Hematopoietic multipotent progenitor cell treated with erythropoietin and hydrocortisone succinate and interleukin-3 and kit ligand, for 4 days (in vitro differentiated cells): ENCODE measurements at regions not wholly inside any gene's neighbourhood (a gene's known extent, or its start where the extent isn't known, plus 50 kb on each side); places are given as distances from the start of the nearest gene placed in this dataset.
A peak's percentile ranks its signal among the peaks of the same experiment; 100 is the strongest.
"Not testable (repeated sequence)": the region's sequence is repeated elsewhere in the genome, so short reads cannot be mapped to it uniquely, and the experiment has no call there.

Experiments
- DNase-seq: peaks from one replicate; pipeline ENCODE4 v3.0.0-alpha.2; 2015

DNA sequence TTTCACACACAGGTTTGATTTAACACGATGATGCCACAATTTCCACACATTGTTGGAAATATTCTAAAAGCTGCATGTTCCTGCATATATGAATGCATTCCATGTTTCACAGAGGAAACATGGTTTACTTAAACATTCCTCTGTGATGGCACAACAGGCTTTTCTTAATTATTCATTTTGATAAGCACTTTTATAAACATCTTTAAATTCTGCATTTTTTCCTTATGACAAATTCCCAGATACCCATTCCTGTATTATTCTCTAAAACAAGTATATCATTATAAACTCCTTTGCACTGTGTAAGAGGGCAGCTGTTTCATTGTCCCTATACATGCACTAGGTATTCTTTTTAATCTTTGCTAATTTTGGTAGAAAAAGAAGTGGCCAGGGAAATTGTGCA, 532.3 kb downstream of the SOX6 start:
- DNase-seq = no peak

DNA sequence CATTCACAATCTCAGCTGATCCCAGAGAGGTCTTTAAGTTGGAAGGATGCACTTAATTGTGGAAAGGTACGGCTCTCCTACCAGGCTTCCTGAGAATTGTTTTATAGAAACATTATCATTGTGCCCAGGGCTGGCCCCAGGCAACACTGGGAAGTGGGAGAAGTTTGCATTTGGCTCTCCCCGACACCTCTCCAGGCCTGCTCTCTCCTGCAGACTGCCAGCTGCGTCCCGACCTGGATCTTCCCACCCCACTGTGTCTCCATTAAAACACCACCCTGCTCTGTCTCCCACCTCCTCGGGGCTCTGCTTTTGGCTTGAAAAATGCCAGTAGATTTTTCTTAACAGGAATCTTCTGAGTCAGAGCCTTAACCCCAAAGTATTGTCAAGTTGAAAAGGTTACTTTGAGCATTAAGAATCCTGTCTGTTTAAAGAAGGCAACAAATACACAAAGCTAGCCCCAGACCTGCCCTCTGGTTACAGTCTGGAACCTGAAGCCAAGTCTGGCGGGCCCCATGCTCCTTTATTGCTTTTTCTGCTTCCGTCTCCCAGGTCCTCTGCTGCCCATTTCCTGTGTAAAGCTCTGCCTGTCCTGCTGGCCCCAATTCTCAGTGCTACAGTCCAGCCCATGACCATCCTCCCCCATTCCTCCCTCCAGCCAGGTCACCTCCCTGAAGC, 530.2 kb downstream of the SOX6 start:
- no peak for DNase-seq

GRCh38 chr11:15826826-15827225, 529.5 kb downstream of the SOX6 start:
- peak; percentile 63 for DNase-seq

- no peak for DNase-seq
Observed at GRCh38 chr11:15828215-15828853, 528.0 kb downstream of the SOX6 start.

- peak; percentile 5 for DNase-seq
Observed at GRCh38 chr11:15829312-15829711, 527.0 kb downstream of the SOX6 start.

- no peak for DNase-seq
Observed at GRCh38 chr11:15830741-15831428, 525.5 kb downstream of the SOX6 start.

GRCh38 chr11:15835788-15836411, 520.4 kb downstream of the SOX6 start:
- no peak for DNase-seq

DNA sequence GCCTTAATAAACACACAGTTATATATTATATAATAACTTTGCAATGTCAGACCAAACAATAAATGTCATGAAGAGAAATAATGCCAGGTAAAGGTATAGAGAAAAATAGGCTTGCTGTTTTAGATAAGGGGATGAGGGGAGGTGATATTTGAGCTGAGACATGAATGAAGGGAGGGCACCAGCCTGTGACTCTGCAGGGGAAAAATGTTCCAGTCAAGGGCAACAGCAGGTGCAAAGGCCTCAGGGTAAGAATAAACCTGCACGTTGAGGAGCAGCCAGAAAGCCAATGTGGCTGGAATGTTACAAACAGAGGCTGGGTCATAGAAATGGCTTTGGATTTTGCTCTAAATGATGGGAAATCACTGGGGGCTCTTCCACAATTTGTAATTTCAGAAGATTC, 519.6 kb downstream of the SOX6 start:
- no peak for DNase-seq

DNA sequence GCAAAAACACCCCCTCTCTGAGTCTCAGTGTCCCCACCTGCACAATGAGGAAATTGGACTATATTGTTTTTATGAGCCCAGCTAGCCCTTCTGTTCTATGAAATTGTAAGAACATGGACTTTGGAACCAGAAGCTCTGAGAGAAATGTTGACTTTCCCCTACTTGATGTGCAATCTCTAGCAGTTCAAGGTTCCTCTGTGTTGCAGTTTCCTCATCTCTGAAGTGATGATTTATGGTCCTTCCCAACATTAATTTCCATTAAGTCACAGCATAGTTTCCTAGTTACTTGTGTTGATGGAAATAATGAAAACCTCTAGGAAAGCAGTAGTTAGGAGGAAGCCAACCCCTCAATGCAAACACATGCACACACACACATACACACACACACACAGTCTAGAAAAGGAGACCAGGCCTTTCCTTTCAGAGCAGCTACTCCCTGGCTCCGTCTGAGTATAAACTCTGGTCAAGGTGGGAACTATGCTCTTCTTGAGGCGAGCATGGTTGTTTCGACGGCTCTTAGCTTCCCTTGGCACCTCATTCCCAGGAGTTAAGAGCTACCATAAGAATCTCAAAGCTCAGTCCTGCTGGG, 518.4 kb downstream of the SOX6 start:
- no peak for DNase-seq

DNA sequence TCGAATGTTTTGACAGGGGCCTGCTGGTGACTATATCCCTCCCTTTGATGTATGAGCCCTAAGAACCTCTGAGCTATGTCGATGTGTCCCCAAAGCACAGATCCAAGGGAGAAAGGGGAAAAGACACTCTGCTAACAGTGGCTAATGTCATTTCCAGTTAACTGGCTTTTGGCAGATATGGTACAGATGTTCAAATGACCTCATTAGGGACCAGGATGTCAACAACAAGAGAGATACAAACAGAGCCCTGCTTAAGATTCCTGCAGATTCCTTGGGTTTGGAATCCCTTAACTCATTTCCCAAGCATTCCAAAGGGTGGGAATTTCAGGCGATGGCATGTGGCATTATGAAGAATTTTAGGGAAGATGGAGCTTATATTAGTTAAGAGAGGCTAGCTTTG, 517.3 kb downstream of the SOX6 start:
- no peak for DNase-seq

DNA sequence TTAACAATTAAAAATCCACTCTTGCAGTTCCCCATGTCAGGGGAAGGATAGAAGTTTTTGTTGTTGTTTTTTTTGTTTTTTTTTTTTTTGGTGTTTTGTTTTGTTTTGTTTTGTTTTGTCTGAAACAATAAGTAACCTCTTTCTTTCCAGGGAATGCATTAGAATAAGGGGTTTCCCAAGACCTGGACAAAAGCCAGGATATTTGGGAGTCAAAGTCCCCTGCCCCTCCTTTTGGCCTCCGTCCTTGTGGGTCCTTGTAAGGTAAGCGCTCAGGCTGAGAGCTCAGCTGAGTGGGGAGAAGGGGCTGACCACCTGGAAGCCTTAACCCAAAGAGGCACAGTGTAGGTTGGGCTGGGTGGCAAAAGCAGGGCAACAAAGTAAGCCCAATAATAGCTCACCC, 515.4 kb downstream of the SOX6 start:
- DNase-seq = no peak

DNA sequence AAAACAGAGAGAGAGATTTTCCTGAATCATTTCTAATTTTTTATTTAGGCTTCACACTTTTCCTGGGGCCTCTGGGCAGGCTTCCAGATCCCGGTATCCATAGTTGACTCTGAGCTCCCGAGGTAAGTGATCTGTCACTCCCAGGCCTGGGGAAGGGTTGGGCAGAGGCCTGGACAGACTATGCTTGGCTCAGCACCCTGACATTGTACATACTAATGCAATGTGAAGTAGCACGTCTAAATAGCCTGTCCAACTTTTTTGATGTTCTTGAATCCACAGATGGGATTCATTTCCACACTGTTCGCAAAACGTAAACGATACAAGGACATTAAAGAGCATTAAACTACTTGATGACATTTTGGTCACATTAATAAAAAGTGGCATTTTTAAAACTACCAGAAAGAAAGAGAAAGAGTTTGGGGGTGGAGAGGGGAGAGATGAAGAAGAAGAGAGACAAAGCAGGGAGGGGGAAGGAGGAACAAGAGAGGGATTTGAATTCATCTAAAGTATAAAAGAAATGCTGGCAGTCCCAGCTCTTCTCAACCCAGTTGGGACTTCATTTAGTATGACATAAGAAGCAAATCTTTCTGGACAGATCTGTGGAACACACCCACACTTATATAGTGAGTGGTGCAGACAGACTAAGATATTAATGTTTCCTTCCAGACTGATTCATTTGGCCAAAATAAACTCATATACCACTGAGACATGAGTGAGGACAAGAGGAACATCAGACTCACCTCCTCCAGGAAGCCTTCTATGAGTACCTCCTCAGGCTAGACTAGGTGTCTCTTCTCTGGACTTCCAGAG, 514.2 kb downstream of the SOX6 start:
- no peak for DNase-seq

DNA sequence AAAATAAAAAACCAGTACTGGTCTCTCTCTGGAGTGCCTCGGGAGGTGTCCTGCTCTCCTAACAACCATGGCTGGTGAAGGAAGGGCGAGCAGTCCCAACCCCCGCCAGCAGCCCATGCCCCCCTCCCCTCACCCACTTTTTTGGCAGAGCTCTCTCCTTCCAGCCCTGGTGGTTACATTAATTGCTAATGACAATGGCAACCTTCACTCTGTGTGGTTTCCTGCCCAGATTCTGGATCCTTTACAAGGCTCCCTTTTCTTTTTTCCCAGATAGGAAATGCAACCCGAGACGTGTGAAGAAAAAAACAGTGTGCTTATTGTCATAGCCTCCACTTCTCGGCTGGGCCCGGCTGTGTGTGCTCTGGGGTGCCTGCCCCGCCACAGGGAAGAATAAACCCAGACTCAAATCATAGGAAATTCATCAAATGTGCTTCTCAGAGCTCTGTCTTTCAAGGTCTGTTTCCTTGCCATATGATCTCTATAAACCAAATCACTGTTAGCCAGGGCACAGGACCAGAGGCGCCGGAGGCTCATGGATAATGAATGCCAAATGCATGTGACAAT, 513.0 kb downstream of the SOX6 start:
- DNase-seq = no peak

DNA sequence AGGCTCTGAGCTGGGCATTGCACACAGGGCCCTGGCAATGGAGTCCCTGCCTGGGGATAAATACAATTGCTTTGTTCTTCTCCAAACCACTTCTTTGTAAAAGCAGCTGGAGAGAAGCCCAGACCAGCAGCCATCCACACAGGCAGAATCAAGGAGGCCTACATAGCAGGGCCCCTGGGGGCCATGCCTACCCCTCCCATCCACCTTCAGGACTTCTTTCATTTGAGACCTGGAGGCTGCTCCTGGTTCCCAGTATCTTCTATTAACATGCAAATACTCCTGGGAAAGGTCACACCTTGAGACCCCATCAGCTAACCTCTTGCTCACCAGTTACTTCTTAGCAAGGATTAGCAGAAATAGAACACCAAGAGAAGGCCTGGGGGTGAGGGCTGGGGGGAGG, 511.1 kb downstream of the SOX6 start:
- DNase-seq = no peak

GRCh38 chr11:15848631-15849168, 507.6 kb downstream of the SOX6 start:
- DNase-seq = no peak

GRCh38 chr11:15849257-15849656, 507.1 kb downstream of the SOX6 start:
- DNase-seq = no peak

GRCh38 chr11:15850335-15850734, 506.0 kb downstream of the SOX6 start:
- not testable (repeated sequence) for DNase-seq

GRCh38 chr11:15851051-15851498, 505.3 kb downstream of the SOX6 start:
- no peak for DNase-seq

DNA sequence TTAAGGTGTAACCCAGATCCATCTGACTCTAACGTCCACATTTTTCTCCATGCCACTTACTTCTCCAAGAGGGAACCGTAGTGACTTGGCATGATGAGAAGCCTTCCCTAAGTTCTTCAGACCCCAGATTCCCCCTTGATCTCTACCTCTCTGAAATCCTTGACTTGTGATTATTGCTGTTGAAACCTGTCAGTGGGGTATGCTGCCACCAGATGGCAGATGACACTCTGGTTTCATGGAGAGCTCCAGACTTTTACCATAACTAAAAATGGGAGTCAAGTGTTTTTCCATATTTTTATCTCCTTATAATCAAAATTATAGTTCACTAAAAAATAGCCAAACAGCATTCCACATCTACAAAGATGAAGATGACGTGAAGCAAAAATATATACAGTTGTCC, 504.2 kb downstream of the SOX6 start:
- peak; percentile 13 for DNase-seq

GRCh38 chr11:15854245-15854644, 502.1 kb downstream of the SOX6 start:
- DNase-seq = no peak

DNA sequence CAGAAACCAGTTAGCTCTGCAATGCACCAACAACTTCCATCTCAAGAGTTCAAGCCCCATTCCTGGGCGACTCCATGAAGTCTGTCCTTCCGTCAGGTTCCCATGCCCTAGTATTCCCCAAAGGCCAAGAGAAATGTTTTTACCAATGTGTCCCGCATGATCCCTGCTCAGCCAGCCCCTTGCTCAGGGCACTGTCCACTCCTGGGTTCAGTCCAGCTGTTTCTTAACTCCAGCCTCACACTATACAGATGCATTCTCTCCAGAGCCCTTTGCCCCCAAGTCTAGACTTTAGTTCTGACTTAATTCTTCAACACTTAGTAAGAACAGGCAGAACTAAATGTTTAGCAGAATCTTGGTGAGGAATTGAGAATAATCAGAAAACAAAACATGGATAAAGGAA, 497.5 kb downstream of the SOX6 start:
- no peak for DNase-seq

- DNase-seq = no peak
Observed at GRCh38 chr11:15859411-15859810, 496.9 kb downstream of the SOX6 start.
